HG03342 (cell line): ENCODE measurements at regions not wholly inside any gene's neighbourhood (a gene's known extent, or its start where the extent isn't known, plus 50 kb on each side); places are given as distances from the start of the nearest gene placed in this dataset.
"Not testable (repeated sequence)": the region's sequence is repeated elsewhere in the genome, so short reads cannot be mapped to it uniquely, and the experiment has no call there.

Experiments
- ATAC-seq: cut with Tn5 transposase; IDR thresholded peaks from one replicate; pipeline ENCODE4 v1.9.1; 2021; ENCODE audit warnings: mild to moderate bottlenecking, moderate library complexity; ENCODE audit not compliant: unreplicated experiment

DNA sequence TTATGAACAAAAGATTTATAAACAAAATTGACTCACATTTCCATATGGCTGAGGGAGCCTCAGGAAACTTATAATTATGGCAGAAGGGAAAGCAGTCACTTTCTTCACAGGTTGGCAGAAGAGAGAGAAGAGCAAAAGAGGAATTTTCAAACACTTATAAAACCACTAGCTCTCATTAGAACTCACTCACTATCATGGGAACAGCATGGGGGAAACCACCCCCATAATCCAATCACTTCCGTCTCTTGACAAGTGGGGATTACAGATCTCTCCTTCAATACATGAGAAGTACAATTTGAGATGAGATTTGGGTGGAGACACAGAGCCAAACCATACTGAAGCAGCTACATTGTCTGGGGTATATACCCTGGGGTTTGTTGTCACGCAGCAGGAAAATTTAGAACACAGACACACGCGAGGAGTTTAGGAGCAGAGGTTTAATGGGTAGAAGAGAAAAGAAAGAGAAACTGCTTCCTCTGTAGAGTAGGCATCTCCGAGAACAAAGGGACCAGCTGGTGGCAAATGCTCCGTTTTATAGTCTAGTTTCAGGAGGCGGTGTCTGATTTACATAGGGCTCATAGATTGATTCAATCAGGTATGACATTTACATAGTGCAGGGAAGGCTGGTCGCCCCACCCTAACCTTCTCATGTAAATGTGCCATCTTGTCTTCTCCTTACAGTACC is 2277.7 kb upstream of the AGA start:
- no peak for ATAC-seq

DNA sequence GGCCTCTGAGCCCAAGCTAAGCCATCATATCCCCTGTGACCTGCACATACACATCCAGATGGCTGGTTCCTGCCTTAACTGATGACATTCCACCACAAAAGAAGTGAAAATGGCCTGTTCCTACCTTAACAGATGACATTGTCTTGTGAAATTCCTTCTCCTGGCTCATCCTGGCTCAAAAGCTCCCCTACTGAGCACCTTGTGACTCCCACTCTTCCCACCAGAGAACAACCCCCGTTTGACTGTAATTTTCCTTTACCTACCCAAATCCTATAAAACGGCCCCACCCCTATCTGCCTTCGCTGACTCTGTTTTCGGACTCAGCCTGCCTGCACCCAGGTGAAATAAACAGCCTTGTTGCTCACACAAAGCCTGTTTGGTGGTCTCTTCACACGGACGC is 2284.3 kb upstream of the AGA start:
- ATAC-seq, result not testable (repeated sequence)

DNA sequence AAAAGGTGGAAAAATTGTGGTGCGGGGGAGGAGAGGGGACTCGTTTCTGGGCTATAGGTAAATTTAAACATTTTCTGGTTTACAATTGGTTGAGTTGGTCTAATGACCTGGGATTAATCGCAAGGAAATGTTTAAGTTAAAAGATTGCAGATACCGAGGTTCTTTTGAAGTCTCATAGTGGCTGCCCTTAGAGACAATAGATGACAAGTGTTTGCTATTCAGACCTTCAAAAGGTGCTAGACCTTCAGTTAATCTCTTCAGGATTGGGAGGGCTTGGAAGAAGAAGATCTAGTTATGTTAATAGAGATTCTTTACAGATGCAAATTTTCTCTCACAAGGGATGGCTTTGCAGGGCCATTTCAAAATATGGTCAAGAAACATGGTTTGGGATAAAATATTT is 2286.1 kb upstream of the AGA start:
- no peak for ATAC-seq

DNA sequence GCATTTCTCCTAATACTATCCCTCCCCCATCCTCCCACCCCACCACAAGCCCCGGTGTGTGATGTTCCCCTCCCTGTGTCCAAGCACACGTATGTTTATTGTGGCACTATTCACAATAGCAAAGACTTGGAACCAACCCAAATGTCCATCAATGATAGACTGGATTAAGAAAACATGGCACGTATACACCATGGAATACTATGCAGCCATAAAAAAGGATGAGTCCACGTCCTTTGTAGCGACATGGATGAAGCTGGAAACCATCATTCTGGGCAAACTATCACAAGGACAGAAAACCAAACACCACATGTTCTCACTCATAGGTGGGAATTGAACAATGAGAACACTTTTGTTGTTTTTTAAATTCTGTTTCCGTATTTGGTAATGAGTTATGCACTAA is 2294.6 kb upstream of the AGA start:
- not testable (repeated sequence) for ATAC-seq

DNA sequence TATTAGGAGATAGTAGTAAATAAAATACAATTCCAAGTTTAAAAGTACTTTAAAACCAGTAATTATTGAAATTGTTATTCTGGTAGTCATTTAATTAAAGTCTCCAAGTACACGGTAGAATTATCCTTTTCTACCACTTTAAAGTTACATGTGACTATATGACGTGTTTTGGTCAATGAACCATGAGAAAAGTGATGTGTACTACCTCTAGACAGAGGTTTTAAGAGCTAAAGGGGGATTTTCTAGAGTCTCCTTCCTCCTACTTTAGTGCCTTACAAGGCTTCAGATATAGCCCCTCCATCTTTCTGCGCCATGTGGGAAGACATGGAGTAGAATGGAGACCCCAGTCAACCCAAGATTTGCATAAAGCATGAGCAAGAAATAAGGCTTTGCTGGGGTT is 2296.6 kb upstream of the AGA start:
- no peak for ATAC-seq

DNA sequence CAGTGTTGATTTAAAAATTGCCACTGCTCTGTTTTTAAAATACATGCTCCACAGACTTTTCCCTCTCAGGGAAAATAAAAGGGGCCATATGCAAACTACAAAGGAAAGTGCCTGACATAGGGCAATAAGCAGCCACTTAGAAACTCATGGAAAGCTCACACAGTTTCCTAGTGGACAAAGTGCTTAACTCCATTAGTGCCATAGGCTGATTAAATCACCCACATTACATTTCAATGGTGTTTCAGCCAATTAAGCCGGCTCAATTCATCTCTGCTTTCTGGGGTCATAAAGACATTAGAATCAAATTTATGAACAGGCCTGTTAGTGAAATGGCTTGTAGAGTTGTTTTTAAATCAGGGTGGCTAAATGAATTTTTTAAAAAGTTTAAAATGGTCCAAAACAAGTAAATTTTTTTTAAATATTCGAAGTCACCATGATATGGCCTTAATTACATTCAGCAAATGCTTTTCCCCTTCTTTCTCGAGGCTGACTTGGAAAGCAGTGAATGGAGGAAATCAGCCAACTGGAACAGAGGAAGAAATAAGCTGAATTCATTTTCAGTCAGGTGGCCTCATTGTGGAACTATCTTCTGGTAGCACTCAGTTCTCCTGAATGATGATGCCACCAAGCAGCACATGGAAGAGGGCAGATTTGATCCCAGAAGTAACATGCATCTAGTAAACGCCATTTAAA is 2305.1 kb upstream of the AGA start:
- ATAC-seq, result no peak

DNA sequence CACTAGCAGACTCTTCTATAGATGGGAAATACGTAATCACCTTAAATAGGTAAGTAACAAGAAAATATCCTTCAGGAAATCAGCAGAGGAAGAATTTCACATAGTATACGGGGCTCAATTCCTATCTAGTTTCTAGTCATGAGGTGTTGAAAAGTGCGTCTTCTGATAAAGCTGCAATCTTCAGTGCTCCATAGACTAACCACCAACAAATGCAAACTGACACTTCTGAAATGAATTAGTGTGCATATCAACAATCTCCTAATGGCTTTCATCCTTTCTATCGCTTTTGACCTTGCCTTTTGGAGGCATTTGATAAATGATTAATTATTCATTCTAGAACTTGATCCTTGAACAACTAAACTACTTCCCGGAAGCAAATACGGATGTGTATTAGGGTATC is 2306.6 kb upstream of the AGA start:
- ATAC-seq, result no peak

DNA sequence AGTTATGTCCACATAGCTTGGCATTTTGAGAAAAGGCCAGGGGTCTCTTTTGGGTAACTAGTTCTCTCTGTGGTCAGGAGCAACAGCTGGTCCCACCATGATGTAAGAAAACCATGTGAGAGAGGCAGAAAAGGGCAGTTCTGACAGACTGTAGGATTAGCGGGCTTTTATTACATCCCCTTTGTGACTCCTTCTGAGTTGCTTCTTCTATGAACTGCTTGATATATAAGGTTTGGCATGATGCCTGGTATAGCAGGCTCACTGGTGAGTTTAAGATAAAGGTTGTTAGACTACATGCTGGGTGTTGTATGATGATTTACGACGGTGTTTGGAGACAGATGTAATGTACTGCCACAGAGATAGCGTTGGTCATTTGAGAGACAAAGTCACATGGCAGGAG is 2308.1 kb upstream of the AGA start:
- ATAC-seq, result no peak

DNA sequence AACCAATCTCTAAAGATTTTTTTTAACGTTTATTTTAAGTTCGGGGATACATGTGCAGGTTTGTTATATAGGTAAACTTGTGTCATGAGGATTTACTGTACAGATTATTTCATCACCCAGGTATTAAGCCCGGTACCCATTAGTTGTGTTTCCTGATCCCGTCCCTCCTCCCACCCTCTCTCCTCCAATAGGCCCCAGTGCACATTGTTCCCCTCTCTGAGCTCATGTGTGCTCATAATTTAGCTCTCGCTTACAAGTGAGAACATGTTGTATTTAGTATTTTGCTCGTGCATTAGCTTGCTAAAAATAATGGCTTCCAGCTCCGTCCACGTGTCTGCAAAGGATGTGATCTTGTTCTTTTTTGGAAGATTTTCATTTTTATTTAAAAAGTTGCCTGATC is 2309.4 kb upstream of the AGA start:
- ATAC-seq, result no peak

DNA sequence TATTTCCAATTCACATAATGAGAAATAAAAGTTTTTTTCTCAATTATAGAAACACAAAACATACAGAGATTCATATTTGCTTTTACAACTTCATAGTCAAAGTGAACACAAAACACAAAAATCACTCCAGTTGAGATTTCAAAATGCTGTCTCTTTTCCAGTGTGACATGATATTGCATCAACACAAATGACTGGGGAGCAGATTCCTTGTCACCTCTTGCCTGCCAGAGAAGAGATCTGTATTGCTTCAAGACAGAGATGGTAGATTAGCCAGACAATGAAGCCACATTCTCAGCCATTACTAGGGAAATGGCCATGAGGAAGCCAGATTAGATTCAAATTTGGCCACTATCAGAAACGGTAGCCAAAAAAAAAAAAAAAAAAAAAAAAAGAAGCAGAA is 2313.1 kb upstream of the AGA start:
- ATAC-seq, result no peak

DNA sequence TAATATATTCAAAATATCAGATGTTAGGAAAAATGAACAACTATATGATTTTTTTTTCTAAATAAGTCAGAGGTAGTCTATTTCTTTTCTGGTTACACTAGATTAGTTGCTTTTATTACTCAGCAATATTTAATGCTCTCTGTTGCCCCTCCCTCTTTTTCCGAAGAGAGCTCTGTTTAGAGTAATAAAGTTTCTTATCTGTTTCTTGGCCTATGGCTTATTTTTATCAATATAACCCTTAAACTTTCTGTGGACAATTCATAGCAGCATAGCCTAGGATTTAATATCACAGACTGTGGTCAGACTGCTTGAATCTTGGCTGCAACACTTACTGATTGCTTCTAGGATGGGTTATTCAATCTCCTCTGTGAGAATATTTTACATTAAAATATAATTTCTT is 2315.4 kb upstream of the AGA start:
- no peak for ATAC-seq

DNA sequence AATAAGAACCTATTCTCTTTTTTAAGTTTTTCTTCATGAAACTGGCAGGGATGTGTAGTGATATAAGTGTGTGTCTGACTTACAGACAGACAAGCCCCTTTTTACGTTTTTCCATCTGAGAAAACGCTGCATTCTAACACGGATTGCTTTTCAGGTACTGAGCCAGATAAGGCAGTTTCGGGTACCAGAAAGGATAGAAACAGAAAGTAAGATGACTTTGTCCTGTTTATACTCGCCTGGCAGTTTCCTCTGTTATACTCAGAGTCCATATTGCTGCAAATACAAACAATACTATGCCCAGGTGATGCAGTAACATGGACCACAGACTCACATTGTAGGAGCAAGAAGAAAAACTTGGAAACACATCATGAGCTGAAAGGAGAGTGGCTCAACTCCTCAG is 2320.6 kb upstream of the AGA start:
- no peak for ATAC-seq

DNA sequence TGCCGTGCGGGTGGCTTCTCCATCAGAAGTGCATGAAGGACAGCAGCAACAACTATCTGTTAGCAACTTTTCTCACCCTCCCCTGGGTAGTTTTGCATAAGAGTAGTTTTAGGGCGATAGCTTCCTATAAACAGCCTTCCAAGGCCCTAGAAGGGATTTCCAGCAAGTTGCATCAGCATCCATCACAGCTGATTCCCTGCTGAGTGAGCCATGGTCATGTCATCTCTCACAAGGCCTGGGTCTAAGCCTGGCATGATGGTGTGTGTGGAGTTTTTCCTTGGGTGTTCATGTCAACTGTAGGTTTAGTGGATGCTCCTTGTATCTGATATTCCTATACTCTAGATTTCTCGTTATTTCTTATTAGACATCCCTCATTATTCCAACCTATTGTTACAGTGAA is 2324.7 kb upstream of the AGA start:
- no peak for ATAC-seq

DNA sequence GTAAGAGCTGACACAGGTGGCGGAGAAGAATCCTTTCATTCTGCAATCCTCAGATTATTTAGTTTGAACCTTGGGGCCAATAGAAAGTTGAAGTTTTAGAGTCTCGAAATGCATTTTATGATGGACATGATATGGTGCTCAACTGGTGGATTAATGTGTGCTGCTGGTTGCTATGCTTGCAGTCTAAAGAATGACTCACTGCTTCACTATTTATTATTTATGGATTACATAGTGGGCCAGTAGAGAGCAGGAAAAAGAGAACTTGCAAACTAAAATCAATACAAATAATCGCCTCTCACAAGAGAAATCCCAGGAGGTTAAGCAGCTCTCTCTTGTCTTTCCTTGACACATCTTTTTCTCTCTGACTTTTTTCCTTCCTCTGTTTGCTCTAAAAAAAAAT is 2326.8 kb upstream of the AGA start:
- ATAC-seq, result no peak

DNA sequence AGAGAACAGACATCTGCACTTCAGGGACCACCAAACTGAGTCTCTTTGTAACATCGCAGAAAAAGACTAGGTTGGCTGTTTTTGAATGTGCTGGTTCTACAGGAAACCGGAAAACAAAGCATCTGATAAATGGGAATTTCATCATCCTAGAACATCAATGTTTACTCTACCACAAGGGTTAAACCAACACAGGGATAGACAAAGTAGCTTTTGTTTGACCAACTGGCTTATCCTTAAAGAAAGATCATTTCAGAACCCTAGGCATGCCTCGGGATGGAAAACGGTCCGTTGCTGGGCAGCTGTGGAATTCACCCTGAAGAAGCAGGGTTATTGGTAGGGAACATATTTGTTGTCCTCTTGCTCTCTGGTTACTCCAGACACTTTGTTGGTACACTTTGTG is 2355.5 kb upstream of the AGA start:
- ATAC-seq, result no peak

DNA sequence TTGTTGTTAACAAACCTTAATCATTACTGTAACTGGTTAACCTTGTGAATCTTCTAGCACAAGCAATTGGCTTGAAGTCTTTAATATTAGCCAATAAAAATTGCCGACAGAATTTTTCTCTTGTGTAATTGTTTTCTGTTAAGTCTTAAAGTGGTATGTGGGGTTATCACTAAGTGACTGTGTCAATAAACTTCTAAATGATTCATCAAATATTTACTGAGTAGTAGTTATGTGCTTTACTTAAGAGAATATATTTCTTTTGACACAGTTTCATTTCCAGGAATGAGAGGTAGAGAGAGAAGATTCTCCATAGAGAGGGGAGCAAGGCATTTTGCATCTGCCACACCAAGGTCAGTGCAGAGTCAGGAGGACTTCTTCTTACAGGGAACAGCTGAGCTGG is 2361.6 kb upstream of the AGA start:
- ATAC-seq, result no peak

DNA sequence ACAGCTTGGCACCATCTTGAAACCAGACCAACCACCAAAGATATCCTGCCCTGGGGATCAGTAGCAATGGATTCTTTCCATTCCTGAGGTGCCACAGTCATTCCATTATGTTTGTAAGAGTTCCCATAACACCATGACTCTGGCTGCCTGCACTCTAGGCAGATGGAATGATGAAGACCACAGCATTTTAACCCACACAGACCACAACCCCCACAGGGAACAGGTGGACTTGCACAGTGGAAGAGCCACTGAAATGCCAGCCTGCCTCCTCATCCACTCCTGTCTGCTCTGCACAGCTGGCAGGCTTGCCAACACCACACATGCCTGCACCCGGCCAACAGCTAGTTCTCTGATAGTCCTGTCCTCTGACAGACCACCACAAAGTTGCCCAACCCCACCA is 2362.2 kb upstream of the AGA start:
- ATAC-seq, result no peak

DNA sequence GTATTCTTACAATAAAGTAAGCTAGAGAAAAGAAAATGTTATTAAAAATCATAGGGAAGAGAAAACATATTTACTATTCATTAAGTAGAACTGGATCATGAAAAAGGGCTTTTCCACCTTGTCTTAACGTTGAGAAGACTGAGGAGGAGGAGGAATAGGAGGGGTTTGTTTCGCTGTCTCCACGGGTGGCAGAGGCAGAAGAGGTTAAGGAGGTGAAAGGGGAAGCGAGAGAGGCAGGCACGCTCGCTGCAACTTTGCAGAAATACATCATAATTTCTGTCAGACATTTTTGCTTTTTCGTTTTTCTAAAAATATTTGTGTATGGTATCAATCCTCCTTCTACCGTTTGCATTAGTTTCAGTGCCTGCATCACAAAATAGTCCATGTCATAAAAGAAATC is 2375.1 kb upstream of the AGA start:
- no peak for ATAC-seq

DNA sequence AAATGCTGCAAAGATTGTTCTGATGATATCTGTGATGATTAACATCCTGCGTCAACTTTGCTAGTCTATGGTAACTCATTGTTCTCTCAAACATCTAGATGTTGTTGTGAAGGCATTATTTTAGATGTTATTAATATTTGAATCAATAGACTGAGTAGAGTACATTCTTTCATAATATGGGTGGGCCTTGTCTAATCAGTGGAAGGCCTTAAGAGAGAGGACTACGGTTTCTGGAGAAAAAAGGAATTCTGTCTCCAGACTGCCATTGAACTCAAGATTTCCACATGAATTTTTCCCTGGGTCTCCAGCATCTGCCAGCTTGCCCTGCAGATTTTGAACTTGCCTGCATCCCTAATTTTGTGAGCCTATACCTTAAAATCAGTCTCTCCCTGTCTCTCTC is 2381.1 kb upstream of the AGA start:
- ATAC-seq, result no peak

DNA sequence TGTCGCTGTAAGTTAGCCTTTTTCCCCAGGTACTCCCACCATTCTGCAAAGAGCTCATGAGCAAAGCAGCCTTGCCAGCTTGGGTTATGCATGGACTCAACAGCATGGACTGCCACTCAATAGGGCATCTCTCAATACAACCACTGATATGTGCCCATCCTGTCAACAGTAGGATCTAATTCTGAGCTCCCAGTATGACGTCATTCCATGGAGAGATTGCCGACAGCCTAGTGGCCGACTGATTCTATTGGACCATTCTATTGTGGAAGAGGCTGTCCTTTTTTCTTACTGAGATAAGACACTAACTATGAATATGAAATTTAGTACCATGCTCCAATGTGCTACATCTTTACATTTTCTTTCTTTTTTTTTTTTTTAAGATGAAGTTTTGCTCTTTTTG is 2389.0 kb upstream of the AGA start:
- no peak for ATAC-seq

DNA sequence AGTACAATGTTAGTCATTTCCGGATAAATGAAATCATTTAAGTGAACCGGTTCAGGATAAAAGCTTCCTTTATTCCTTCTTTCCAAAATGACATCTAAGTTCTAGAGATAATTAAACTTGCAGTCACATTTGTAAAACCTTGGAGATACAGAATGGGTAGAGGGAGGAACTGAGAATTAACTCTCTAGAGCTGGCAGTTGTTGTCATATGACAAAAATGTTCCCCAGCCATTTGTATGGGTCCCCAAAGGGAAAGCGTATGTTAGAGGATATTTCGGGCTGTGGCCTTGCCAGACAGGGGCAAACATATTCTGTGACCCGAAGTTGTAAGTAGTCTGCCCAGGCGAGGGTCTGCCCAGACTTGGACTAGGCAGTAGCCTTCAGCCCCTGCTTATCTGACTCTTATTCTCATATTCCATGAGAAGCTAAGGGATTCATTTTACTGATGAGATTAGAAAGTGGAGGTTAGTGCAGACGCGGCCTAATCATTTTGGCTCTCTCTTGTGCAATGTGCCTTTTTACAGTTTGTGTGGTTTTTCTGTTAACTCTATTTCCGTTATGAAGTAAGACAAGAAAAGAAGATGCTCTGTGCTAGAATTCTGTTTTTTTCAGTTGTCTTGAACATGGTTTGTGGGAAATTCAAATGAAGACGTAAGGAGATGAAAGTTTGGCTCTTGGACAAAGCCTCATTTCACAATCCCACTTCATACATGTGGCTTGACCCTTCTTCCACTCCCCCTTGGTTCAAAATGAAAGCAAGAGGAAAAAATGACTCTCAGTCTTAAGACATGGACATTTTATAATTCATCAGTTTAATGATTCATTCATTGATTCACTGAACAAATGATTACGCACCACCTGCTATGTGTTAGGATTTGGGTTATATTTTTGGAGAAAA is 2394.2 kb upstream of the AGA start:
- no peak for ATAC-seq

DNA sequence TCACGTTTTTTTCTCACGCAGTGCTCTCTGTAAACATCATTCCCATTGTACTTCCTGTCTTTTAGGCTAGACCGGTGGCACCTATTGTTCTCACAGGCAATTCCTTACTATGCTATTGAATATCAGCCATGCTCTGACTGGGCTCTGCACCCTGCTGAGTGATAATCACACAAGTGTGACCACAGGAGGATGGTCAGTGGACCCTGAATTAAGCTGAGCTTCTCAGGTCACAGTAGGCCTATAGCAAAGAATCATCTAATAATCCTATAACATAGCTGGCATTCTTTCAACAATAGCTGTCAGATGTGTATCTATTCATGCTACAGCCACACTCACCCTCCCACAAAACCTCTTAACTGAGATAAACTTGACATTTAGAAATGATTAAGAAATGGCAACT is 2399.8 kb upstream of the TENM3 start:
- ATAC-seq, result no peak
